Esophagus (tissue), 2 donors: ENCODE measurements at regions not wholly inside any gene's neighbourhood (a gene's known extent, or its start where the extent isn't known, plus 50 kb on each side); places are given as distances from the start of the nearest gene placed in this dataset.

Experiments used
- H3K27ac ChIP-seq, 2 donors: one replicate each; pipeline ENCODE4 v1.5.1; 2013; ENCODE audit warnings: low read depth in 2 of 2, mild to moderate bottlenecking in 2 of 2, inconsistent platforms in 1 of 2, low read length in 1 of 2, moderate library complexity in 1 of 2
- H3K27me3 ChIP-seq, 2 donors: one replicate each; pipeline ENCODE4 v1.6.1; 2013; ENCODE audit warnings: low read length in 2 of 2, control low read depth in 1 of 2, mild to moderate bottlenecking in 1 of 2; ENCODE audit not compliant: insufficient read depth in 2 of 2, control insufficient read depth in 1 of 2
- H3K36me3 ChIP-seq, 2 donors: one replicate each; pipeline ENCODE4 v1.6.1; 2013; ENCODE audit warnings: low read length in 1 of 2; ENCODE audit not compliant: control insufficient read depth in 2 of 2, insufficient read depth in 2 of 2
- H3K4me1 ChIP-seq, 2 donors: one replicate each; pipeline ENCODE4 v1.6.1; 2013; ENCODE audit warnings: low read length in 1 of 2; ENCODE audit not compliant: control insufficient read depth in 2 of 2, insufficient read depth in 2 of 2
- H3K4me3 ChIP-seq, 2 donors: one replicate each; pipeline ENCODE4 v1.5.1; 2013; ENCODE audit warnings: low read length in 2 of 2, mild to moderate bottlenecking in 2 of 2, low read depth in 1 of 2, moderate library complexity in 1 of 2
- H3K9me3 ChIP-seq, 2 donors: one replicate each; pipeline ENCODE4 v1.6.1; 2013; ENCODE audit warnings: mild to moderate bottlenecking in 2 of 2, low read depth in 1 of 2, low read length in 1 of 2, moderate library complexity in 1 of 2; ENCODE audit not compliant: control insufficient read depth in 2 of 2, insufficient read depth in 1 of 2
- WGBS, 2 donors: extraction: QIAGEN DNeasy Blood & Tissue Kit; methylation state at CpG; one replicate each; pipeline ENCODE4 v1.1.7; 2013; 5-methylcytosine and 5-hydroxymethylcytosine counted together
- donor health status: healthy with polysubstance abuse.
- donor health status: Bipolar disorder and iron deficiency.

DNA sequence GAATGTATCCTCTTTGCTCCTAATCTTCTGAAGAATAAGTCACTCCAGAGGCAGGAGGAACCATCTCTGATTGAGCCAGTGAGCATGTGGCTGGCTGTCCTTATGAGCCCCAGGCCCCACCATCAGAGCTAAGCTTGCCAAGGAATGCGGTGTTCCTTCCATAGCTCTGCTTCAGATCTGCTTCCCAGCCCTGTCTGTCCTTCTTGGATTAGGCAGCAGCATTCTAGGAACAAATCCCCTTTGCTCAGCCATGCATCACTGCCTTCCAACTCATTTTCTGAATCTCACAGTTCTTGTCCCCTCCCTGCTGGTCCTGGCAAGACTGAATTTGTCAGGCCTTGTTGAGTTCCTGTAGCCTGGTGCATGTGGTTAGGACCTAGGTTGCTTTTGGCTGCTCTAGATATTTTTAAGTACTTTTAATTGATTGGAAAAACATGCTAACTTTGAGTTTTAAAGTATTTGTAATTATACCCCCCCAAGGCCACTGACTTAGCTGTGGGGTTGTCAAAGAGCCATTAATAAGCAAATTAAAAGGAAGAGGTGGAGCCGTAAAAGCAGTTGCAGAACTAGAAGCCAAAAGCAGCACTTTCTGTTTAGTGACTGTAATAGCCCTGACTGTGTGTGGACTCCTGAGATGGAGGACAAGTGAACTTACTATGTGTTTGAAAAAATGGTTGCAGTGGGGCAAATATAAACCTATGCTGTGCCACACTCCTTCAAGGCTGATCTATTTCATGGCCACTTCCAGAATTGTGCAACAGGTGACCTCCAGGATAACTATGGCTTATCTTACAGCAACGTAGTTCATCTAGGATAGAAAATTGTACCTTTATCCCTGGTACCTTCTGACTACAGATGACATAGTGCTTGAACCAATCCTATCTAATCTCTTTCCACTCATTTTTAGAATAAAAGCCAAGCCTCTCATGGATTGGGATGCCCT is 61.3 kb upstream of the BACH1 start:
- Histone ChIP-seq H3K27me3 (no peaks in the 10 kb centered on the region), H3K36me3 (no peaks in the 10 kb centered on the region), H3K27ac (peak overlapping the region; percentile 35 to 48), H3K4me1 (peaks cover 0 to 4% of the 10 kb centered on the region in 2 donors), H3K4me3 (no peak overlapping the region), H3K9me3 (no peaks in the 10 kb centered on the region)
- WGBS, 2 donors, result 37 to 50% methylated on average over 3 of the region's 3 CpGs

DNA sequence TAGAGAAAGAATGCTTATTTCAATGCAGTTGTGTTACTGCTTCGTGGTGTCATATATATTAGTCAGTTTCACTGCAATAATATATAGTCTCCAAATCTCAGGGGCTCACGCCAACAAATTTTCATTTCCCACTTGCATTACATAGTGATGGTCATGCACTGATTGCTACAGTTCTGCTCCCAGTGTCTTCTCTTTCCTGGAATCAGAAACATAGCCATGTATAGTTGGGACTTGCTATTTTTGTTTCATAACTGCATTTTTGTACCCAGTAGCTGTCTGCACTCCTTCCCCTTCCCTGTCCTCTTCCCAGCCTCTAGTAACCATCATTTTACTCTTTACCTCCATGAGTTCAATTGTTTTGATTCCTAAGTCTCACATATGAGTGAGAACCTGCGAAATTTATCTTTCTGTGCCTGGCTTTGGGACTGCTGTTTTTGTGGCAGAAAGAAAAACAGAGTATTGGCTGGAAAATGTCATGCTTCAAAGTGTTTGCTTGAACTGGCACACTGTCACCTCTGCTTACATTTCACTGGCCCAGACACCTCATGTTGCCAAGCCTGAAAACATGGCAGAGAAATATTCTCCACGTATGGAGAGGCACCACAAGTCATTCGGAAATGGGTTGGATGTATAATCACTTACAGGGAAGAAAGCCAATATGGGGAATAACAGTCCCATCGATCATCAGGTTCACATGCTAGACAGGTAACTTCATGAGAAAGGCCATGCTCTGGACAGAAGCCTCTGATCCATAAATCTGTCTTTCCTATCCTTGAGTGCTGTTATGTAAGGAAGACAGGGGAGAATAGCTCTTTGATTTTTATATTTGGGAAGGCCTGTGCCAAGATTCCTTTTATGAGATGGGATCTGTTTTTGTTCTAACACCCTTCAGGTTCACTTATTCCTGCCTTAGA is 60.4 kb upstream of the BACH1 start:
- Histone ChIP-seq H3K4me1 (peaks cover 0 to 4% of the 10 kb centered on the region in 2 donors), H3K9me3 (no peaks in the 10 kb centered on the region), H3K27ac (no peak overlapping the region), H3K36me3 (no peaks in the 10 kb centered on the region), H3K4me3 (no peak overlapping the region), H3K27me3 (no peaks in the 10 kb centered on the region)
- 59 to 71% methylated on average over 6 of the region's 6 CpGs for WGBS, 2 donors

DNA sequence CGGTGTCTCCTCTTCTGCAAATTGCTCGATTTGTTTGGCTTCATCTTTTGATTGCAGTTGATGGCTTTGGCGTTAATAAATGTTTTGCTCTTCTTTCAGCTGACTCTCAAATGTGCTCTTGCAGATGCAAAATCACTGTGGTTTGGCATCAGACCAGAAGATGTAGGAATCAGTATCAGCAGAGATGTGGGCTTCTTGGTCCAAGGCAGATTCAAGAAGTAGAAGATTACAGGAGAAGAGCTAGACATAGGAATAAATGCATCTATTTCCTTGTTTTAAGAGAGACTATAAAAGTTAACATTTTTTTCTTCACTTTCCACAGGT is 59.8 kb upstream of the BACH1 start:
- Histone ChIP-seq H3K9me3 (no peaks in the 10 kb centered on the region), H3K27me3 (no peaks in the 10 kb centered on the region), H3K4me1 (peaks cover 0 to 4% of the 10 kb centered on the region in 2 donors), H3K36me3 (no peaks in the 10 kb centered on the region), H3K27ac (no peak overlapping the region), H3K4me3 (no peak overlapping the region)
- WGBS, 2 donors, result 35 to 51% methylated on average over 3 of the region's 3 CpGs

DNA sequence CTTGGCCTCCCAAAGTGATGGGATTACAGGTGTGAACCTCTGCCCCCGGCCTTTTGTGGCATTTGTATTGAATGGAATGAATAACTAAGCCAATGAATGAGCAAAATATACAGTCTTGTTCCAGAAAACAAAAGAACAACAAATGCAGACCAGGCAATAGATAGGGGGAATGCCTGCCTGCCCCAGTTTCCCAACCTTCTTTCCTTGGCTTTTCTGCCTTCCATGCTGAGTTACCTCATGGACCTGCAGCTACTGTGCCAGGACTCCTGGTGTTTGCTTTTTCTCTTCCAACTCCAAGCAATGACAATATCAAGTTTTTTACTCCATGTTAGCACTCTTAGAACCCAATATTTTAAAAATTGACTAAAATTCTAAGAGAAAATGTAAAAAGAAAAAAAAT is 58.6 kb upstream of the BACH1 start:
- no peak overlapping the region for H3K4me3 ChIP-seq
- no peak overlapping the region for H3K27ac ChIP-seq
- H3K4me1 ChIP-seq, result peaks cover 3 to 4% of the 10 kb centered on the region in 2 donors
- H3K9me3 ChIP-seq, result no peaks in the 10 kb centered on the region
- H3K36me3 ChIP-seq, result no peaks in the 10 kb centered on the region
- WGBS, 2 donors, result 98 to 100% methylated on average over 1 of the region's 1 CpG
- no peaks in the 10 kb centered on the region for H3K27me3 ChIP-seq

DNA sequence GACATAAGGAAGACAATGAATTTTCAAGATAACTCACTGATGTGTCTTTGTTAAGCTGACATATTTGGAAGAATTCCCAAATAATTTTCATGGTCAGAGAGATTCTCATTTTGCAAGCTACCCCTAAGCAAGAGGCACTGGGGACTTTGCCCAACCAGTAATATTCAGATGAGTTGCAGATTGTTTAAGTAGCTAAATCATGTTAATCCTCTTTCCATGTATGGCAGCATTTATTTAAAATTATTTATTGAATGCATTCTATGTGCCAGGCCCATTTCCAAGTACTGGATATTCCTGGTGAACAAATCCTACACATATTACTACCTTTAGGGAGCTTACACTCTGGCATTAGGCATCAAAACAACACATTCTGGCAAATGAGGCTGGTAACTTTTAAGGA is 56.5 kb upstream of the BACH1 start:
- Histone ChIP-seq H3K27me3 (no peaks in the 10 kb centered on the region), H3K4me3 (no peak overlapping the region), H3K9me3 (no peaks in the 10 kb centered on the region), H3K4me1 (peaks cover under 1 to 5% of the 10 kb centered on the region in 2 donors), H3K36me3 (no peaks in the 10 kb centered on the region), H3K27ac (no peak overlapping the region)

DNA sequence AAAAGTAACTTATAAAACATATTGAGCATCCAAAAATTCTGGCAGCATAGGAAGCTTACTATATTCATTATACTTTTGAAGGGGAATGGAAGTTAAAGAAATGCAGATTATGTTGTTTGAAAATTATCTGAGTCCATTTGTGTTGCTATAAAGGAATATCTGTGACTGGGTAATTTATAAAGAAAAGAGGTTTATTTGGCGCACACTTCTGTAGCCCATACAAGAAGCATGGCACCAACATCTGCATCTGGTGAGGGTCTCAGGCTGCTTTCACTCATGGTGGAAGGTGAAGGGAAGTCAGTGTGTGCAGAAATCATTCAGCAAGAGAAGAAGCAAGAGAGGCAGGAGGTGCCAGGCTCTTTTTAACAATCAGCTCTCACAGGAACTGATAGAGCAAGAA is 55.5 kb upstream of the BACH1 start:
- 99 to 100% methylated on average over 1 of the region's 1 CpG for WGBS, 2 donors
- Histone ChIP-seq H3K4me3 (no peak overlapping the region), H3K4me1 (peaks cover 0 to 5% of the 10 kb centered on the region in 2 donors), H3K36me3 (no peaks in the 10 kb centered on the region), H3K9me3 (no peaks in the 10 kb centered on the region), H3K27me3 (no peaks in the 10 kb centered on the region), H3K27ac (no peak overlapping the region)

DNA sequence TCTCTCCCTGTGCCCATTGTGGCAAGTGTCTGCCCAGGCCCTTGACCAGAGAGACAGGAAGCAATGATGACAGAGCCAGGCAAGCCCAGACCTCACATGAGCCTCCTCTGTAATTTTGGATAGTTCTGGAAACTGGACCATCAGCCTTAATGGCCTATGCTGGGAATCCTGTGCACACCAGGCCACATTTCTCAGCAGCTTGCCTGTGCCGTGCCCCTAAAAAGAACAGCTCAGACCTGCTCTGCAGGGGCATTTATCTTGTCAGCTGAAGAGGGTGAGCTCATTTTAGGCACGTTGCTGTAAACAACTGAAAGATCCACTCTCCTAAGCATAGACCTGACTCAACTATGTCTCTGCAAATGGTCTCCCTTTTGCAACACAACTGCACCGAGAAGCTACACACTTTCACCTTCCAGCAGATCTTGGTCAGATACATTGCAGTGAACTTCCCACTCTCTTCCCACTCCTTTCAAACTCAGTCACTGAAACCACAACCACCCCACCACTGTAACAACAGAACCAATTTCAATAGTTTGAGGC is 53.5 kb upstream of the BACH1 start:
- Histone ChIP-seq H3K27me3 (no peaks in the 10 kb centered on the region), H3K36me3 (no peaks in the 10 kb centered on the region), H3K27ac (peak overlapping the region; percentile 61 to 78), H3K9me3 (no peaks in the 10 kb centered on the region), H3K4me1 (peaks cover 0 to 5% of the 10 kb centered on the region in 2 donors), H3K4me3 (no peak overlapping the region)
- WGBS, 2 donors, result 34 to 36% methylated on average over 3 of the region's 3 CpGs

DNA sequence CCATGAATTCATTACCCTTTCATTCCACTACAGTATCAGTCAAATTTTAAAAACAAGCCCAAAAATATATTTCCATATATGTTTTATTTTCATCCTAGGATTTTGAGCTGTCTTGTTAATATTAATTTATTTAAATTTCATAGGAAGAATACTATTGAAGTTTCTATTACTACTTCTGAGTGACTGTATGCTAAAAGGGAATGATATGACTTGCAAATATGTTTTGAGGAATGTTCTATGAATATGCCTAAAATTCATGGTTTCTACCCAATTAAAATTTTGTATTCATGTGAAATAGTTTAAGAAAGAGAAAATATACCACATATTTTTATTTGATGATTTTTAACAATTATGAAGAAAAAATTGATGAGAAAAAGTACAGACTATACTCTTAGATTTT is 52.9 kb upstream of the BACH1 start:
- Histone ChIP-seq H3K36me3 (no peaks in the 10 kb centered on the region), H3K27ac (peak overlapping the region in 1 of 2 donors; percentile 8), H3K9me3 (no peaks in the 10 kb centered on the region), H3K4me3 (no peak overlapping the region), H3K27me3 (no peaks in the 10 kb centered on the region), H3K4me1 (peaks cover 0 to 5% of the 10 kb centered on the region in 2 donors)

DNA sequence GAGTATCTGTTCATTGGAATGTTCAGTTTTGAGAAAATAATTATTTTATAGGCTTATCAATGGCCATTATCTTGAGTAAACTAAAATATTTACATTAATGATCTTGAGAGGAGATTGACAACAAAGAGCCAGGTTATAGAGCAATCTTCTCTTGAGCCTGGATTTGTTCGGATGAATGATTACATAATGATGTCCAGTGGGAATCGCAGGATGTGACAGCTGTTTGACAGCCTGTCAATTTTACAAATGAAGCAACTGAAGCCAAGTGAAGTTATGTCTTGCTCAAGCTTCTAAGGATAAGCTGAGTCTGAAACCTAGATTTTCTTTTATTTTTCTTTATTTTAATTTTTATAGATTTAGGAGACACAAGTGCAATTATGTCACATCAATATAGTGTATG is 52.1 kb upstream of the BACH1 start:
- 93% methylated on average over 2 of the region's 2 CpGs for WGBS, 2 donors
- no peak overlapping the region for H3K27ac ChIP-seq
- H3K9me3 ChIP-seq, result no peaks in the 10 kb centered on the region
- H3K36me3 ChIP-seq, result no peaks in the 10 kb centered on the region
- peaks cover 0 to 5% of the 10 kb centered on the region in 2 donors for H3K4me1 ChIP-seq
- no peak overlapping the region for H3K4me3 ChIP-seq
- H3K27me3 ChIP-seq, result no peaks in the 10 kb centered on the region
